ENCODE measurements at regions not wholly inside any gene's neighbourhood (a gene's known extent, or its start where the extent isn't known, plus 50 kb on each side); places are given as distances from the start of the nearest gene placed in this dataset.
"Not testable (repeated sequence)": the region's sequence is repeated elsewhere in the genome, so short reads cannot be mapped to it uniquely, and the experiment has no call there.

- Histone ChIP-seq H3K9me3 (no peaks in the 10 kb centered on the region), H3K27me3 (no peaks in the 10 kb centered on the region), H3K27ac (no peak overlapping the region), H3K36me3 (no peaks in the 10 kb centered on the region), H3K4me3 (no peak overlapping the region), H3K4me1 (peaks cover 0 to 5% of the 10 kb centered on the region in 2 donors)
- DNase-seq (no peak), ATAC-seq (no peak)
- TF ChIP-seq, protein P1, sequence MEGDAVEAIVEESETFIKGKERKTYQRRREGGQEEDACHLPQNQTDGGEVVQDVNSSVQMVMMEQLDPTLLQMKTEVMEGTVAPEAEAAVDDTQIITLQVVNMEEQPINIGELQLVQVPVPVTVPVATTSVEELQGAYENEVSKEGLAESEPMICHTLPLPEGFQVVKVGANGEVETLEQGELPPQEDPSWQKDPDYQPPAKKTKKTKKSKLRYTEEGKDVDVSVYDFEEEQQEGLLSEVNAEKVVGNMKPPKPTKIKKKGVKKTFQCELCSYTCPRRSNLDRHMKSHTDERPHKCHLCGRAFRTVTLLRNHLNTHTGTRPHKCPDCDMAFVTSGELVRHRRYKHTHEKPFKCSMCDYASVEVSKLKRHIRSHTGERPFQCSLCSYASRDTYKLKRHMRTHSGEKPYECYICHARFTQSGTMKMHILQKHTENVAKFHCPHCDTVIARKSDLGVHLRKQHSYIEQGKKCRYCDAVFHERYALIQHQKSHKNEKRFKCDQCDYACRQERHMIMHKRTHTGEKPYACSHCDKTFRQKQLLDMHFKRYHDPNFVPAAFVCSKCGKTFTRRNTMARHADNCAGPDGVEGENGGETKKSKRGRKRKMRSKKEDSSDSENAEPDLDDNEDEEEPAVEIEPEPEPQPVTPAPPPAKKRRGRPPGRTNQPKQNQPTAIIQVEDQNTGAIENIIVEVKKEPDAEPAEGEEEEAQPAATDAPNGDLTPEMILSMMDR (IDR thresholded peaks at IDR 0.05), result no peak
- intact Hi-C loops (cut with DNase I), result no loop called here
Measured at GRCh38 chr18:57950542-57950941, 93.5 kb upstream of the NEDD4L start.

DNA sequence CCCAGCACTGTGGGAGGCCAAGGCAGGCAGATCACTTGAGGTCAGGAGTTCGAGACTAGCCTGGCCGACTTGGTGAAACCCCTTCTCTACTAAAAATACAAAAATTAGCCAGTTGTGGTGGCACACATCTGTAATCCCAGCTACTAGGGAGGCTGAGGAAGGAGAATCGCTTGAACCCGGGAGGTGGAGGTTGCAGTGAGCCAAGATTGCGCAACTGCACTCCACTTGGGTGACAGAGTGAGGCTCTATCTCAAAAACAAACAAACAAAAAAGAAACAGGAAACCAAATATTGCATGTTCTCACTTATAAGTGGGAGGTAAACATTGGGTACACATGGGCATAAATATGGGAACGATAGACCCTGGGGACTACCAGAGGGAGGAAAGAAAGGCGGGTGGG, 94.7 kb upstream of the NEDD4L start:
- H3K27ac ChIP-seq; H3K36me3 ChIP-seq; H3K9me3 ChIP-seq; ATAC-seq; DNase-seq; H3K4me1 ChIP-seq; intact Hi-C loops (cut with DNase I); H3K4me3 ChIP-seq; H3K27me3 ChIP-seq: not testable (repeated sequence)

DNA sequence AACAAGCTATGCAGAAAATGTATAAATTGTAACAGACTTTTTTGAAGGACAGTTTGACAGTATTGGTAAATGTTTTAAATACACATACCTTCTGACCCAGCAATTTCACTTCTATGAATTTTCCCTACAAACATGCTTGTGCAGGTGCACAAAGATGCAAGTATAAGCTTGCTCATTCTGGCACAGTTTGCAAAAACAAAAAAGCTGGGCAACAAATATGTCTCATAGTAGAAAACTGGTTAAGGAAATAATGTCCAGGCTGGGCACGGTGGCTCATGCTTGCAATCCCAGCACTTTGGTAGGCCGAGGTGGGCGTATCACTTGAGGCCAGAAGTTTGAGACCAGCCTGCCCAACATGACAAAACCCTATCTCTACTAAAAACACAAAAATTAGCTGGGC, 96.9 kb upstream of the NEDD4L start:
- TF ChIP-seq, protein P1 (IDR thresholded peaks at IDR 0.05), result no peak
- Histone ChIP-seq H3K36me3 (no peaks in the 10 kb centered on the region), H3K4me1 (peaks cover 0 to 4% of the 10 kb centered on the region in 2 donors), H3K27ac (no peak overlapping the region), H3K9me3 (no peaks in the 10 kb centered on the region), H3K4me3 (no peak overlapping the region), H3K27me3 (no peaks in the 10 kb centered on the region)
- DNase-seq (no peak), ATAC-seq (no peak)
- intact Hi-C loops (cut with DNase I), result no loop called here

DNA sequence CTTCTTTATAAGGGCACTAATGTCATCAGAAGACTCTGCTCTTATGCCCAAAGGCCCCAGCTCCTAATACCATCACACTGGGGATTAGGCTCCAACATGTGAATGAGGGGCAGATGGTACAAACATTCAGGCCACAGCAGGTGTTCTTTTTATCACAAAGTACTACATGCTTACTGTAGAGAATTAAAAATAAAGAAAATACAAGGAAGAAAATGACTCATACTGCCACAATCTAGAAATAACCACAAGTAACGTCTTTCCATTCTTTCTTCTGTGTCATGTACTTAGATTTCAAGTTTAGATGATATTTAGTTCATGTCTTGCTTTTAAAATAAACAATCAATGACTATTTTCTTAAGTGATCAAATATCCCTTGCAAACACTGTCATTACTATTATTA, 100.3 kb upstream of the NEDD4L start:
- TF ChIP-seq, protein P1 (IDR thresholded peaks at IDR 0.05), result no peak
- intact Hi-C loops (cut with DNase I), result no loop called here
- ATAC-seq, result no peak

DNA sequence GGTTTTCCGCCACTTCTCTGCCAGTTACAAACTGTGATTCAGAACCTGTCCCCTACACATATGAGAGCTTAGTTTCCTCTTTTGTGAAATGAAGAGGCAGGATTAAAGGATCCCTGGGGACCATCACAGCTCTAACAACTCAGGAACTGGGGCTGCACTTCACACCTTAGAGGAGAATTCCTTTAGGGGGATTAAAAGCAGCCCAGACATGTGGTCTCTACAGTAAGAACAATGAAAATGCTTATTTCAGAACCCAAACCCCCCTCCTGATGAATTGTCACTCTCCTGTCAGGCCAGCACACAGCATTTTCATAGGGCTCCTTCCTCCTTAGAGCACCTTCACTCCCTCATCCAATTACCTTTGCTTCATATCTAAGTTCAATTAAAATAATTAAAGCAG, 101.5 kb upstream of the NEDD4L start:
- no peaks in the 10 kb centered on the region for H3K36me3 ChIP-seq
- no peaks in the 10 kb centered on the region for H3K9me3 ChIP-seq
- H3K27me3 ChIP-seq, result no peaks in the 10 kb centered on the region
- H3K27ac ChIP-seq, result no peak overlapping the region
- no peak overlapping the region for H3K4me3 ChIP-seq
- TF ChIP-seq, protein P1 (IDR thresholded peaks at IDR 0.05), result no peak
- no peak for ATAC-seq
- intact Hi-C loops (cut with DNase I), result no loop called here
- no peak for DNase-seq
- H3K4me1 ChIP-seq, result no peaks in the 10 kb centered on the region

More for the DNA sequence above, 100.3 kb upstream of the NEDD4L start:
- no peaks in the 10 kb centered on the region for H3K9me3 ChIP-seq
- H3K36me3 ChIP-seq, result no peaks in the 10 kb centered on the region
- no peaks in the 10 kb centered on the region for H3K27me3 ChIP-seq
- no peak overlapping the region for H3K4me3 ChIP-seq
- H3K27ac ChIP-seq, result no peak overlapping the region
- DNase-seq, result no peak
- no peaks in the 10 kb centered on the region for H3K4me1 ChIP-seq

- TF ChIP-seq, protein P1 (IDR thresholded peaks at IDR 0.05), result no peak
- ATAC-seq (no peak), DNase-seq (no peak)
- Histone ChIP-seq H3K27me3 (no peaks in the 10 kb centered on the region), H3K27ac (no peak overlapping the region), H3K9me3 (no peaks in the 10 kb centered on the region), H3K4me3 (no peak overlapping the region), H3K36me3 (no peaks in the 10 kb centered on the region), H3K4me1 (no peaks in the 10 kb centered on the region)
- intact Hi-C loops (cut with DNase I), result no loop called here
Measured at GRCh38 chr18:57941841-57942489, 102.1 kb upstream of the NEDD4L start.

Data from left lung (tissue), 4 donors.